ENCODE measurements at regions not wholly inside any gene's neighbourhood (a gene's known extent, or its start where the extent isn't known, plus 50 kb on each side); places are given as distances from the start of the nearest gene placed in this dataset.

DNA sequence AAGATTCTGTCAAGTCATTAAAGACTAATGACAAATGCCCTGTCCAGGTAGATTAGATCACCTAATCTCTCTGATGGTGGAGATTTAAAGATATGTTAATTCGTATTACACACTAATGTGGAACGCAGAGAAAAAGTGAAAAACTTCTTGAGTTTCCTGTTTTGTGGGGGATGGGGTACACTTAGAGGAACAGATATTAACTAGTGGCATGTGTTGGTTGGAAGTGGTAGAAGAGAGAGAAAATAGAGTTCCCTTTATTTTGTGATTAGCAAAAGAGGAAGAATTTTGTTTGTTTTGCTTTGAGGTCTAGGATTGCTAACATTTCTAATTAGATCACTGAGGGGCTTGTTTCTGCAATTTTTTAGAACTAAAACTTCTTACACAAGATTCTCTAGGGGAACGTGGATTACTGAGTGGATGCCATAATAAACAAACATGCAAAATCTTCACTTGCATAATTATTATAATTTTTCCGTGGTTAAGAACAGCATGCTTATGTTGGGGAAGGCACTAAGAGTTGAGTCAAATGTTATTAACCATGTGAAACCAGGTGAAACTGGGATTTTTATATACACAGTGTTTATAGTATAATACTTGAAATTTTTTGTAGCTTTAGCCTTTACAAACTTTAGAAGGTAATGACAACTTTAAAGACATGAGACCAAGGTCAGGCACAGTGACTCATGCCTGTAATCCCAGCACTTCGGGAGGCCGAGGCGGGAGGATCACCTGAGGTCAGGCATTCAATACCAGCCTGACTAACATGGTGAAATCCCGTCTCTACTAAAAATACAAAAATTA lies 97.4 kb upstream of the STK17B start:
- 58% methylated on average over 6 of the region's 8 CpGs for WGBS (ENCODE audit: insufficient coverage)
- no peaks in the 10 kb centered on the region for H3K9me3 Mint-ChIP-seq
- intact Hi-C loops (cut with micrococcal nuclease) = no loop called here
- Histone ChIP-seq H3K4me1 (ENCODE audit: control insufficient read depth, insufficient read depth, low read length) (peaks cover 4% of the 10 kb centered on the region), H3K4me3 (ENCODE audit: low read length) (no peak overlapping the region), H3K9me3 (ENCODE audit: control insufficient read depth, insufficient read depth, low read length) (no peaks in the 10 kb centered on the region), H3K27ac (ENCODE audit: low read length) (peak overlapping the region; percentile 62), H3K27me3 (ENCODE audit: control insufficient read depth, insufficient read depth, low read length) (no peaks in the 10 kb centered on the region), H3K36me3 (ENCODE audit: control insufficient read depth, insufficient read depth, low read length) (no peaks in the 10 kb centered on the region)
- peak overlapping the region; percentile 48 for H3K4me3 Mint-ChIP-seq
- ATAC-seq (peak; percentile 46 to 92 (median 47)), DNase-seq (peak in 1 of 2 donors; percentile 53)
- no peaks in the 10 kb centered on the region for H3K27me3 Mint-ChIP-seq (ENCODE audit: low read depth in 2 of 2)
- H3K27ac Mint-ChIP-seq = peak overlapping the region; percentile 47 to 75
- H3K36me3 Mint-ChIP-seq = no peaks in the 10 kb centered on the region
- peaks cover 16 to 32% of the 10 kb centered on the region in 2 donors for H3K4me1 Mint-ChIP-seq
- TF ChIP-seq, protein P1, sequence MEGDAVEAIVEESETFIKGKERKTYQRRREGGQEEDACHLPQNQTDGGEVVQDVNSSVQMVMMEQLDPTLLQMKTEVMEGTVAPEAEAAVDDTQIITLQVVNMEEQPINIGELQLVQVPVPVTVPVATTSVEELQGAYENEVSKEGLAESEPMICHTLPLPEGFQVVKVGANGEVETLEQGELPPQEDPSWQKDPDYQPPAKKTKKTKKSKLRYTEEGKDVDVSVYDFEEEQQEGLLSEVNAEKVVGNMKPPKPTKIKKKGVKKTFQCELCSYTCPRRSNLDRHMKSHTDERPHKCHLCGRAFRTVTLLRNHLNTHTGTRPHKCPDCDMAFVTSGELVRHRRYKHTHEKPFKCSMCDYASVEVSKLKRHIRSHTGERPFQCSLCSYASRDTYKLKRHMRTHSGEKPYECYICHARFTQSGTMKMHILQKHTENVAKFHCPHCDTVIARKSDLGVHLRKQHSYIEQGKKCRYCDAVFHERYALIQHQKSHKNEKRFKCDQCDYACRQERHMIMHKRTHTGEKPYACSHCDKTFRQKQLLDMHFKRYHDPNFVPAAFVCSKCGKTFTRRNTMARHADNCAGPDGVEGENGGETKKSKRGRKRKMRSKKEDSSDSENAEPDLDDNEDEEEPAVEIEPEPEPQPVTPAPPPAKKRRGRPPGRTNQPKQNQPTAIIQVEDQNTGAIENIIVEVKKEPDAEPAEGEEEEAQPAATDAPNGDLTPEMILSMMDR (IDR thresholded peaks at IDR 0.05) = no peak

DNA sequence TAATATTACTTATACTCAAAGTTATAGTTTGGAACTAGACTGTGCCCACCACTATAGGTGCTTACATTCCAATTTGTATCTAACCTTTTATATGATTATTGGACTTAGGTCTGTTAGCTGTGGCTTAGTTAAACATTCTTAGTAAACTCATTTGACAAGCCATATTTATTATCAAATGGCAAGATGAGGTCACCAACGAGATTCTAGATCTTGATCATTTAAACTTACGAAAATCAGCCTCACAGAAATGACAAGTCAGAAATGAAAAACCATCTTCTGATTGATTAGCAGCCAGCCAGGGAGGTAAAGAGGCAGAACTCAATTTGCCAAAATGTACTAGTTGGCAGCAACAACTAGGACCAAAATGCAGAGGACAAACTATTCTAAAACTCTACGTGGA lies 100.4 kb upstream of the STK17B start:
- Mint-ChIP-seq H3K27me3 (ENCODE audit: low read depth in 2 of 2) (no peaks in the 10 kb centered on the region), H3K27ac (no peak overlapping the region), H3K36me3 (no peaks in the 10 kb centered on the region), H3K4me1 (peaks cover 29 to 55% of the 10 kb centered on the region in 2 donors), H3K9me3 (no peaks in the 10 kb centered on the region), H3K4me3 (no peak overlapping the region)
- peaks cover 13% of the 10 kb centered on the region for H3K4me1 ChIP-seq (ENCODE audit: control insufficient read depth, insufficient read depth, low read length)
- WGBS (ENCODE audit: insufficient coverage) = 91% methylated on average over 3 of the region's 3 CpGs
- no peak for DNase-seq
- H3K36me3 ChIP-seq (ENCODE audit: control insufficient read depth, insufficient read depth, low read length) = no peaks in the 10 kb centered on the region
- intact Hi-C loops (cut with micrococcal nuclease) = no loop called here
- no peak overlapping the region for H3K27ac ChIP-seq (ENCODE audit: low read length)
- TF ChIP-seq, protein P1 (IDR thresholded peaks at IDR 0.05) = no peak
- no peaks in the 10 kb centered on the region for H3K9me3 ChIP-seq (ENCODE audit: control insufficient read depth, insufficient read depth, low read length)
- ATAC-seq = no peak
- H3K4me3 ChIP-seq (ENCODE audit: low read length) = no peak overlapping the region
- no peaks in the 10 kb centered on the region for H3K27me3 ChIP-seq (ENCODE audit: control insufficient read depth, insufficient read depth, low read length)

DNA sequence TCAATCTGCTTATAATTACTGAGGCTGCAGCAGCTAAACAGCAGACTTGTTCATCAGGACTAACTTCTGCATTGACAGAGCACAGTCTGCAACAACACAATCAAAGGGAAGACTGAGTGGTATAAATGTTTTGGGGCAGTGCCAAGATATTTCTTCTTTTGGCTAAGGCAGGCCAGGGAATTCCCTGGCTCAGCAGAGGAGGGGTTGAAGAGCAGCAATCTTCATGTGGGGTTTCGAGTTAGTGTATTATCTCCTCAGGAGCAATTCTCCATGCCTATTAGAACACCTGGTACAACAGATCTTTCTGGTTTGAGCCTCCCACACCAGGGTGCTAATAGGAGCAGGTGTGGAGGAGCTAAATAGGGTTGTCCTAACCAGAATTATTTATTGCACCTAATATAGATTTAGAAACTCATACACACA lies 103.0 kb upstream of the STK17B start:
- ATAC-seq (peak in 1 of 3 donors; percentile 35), DNase-seq (peak in 1 of 2 donors; percentile 80)
- H3K27ac Mint-ChIP-seq = peak overlapping the region in 1 of 2 donors; percentile 42
- Histone ChIP-seq H3K36me3 (ENCODE audit: control insufficient read depth, insufficient read depth, low read length) (no peaks in the 10 kb centered on the region), H3K27ac (ENCODE audit: low read length) (no peak overlapping the region), H3K4me1 (ENCODE audit: control insufficient read depth, insufficient read depth, low read length) (peaks cover 9% of the 10 kb centered on the region), H3K4me3 (ENCODE audit: low read length) (no peak overlapping the region), H3K9me3 (ENCODE audit: control insufficient read depth, insufficient read depth, low read length) (no peaks in the 10 kb centered on the region), H3K27me3 (ENCODE audit: control insufficient read depth, insufficient read depth, low read length) (no peaks in the 10 kb centered on the region)
- WGBS (ENCODE audit: insufficient coverage) = no CpG with 5 or more reads among the region's 1 CpG
- intact Hi-C loops (cut with micrococcal nuclease) = no loop called here
- no peaks in the 10 kb centered on the region for H3K9me3 Mint-ChIP-seq
- H3K36me3 Mint-ChIP-seq = no peaks in the 10 kb centered on the region
- H3K4me1 Mint-ChIP-seq = peaks cover 17 to 40% of the 10 kb centered on the region in 2 donors
- no peak overlapping the region for H3K4me3 Mint-ChIP-seq
- peaks cover 0 to 2% of the 10 kb centered on the region in 2 donors for H3K27me3 Mint-ChIP-seq (ENCODE audit: low read depth in 2 of 2)
- TF ChIP-seq, protein P1 (IDR thresholded peaks at IDR 0.05) = no peak
